B cell (primary cell): ENCODE measurements at regions not wholly inside any gene's neighbourhood (a gene's known extent, or its start where the extent isn't known, plus 50 kb on each side); places are given as distances from the start of the nearest gene placed in this dataset.

ENCODE experiments used
- EZH2 ChIP-seq: IDR thresholded peaks from 2 replicates; pipeline ENCODE4 v1.6.1; 2012; ENCODE audit warnings: borderline replicate concordance, low read depth, mild to moderate bottlenecking, moderate library complexity, low read length; ENCODE audit not compliant: insufficient read depth, poor library complexity, severe bottlenecking
- TF ChIP-seq, protein P1 (sequence below): fragments of 200-600 bp; IDR thresholded peaks from one replicate; pipeline ENCODE4 v1.8.0; 2022; ENCODE audit warnings: antibody characterized with exemption, mild to moderate bottlenecking

DNA sequence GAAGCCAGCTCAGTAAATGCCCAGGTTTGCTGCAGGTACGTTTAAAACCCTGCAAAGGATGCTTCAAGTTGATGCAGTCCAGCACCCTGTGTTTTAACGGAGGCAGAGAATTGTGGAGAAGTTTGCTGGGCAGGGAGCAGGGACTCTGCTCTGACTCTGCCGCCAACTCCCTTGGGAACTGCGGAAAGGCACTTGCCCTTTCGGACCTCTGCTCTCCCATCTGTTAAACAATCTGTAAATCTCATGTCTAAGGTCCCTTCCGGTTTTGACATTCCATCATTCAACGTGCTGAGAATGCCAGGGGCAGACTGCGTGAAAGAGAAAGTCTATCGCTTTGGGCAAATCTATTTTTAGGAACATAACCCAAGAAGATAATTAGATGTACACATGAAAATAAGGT is 184.5 kb downstream of the OPA1 start:
- TF ChIP-seq EZH2 = no peak
- TF ChIP-seq, protein P1, sequence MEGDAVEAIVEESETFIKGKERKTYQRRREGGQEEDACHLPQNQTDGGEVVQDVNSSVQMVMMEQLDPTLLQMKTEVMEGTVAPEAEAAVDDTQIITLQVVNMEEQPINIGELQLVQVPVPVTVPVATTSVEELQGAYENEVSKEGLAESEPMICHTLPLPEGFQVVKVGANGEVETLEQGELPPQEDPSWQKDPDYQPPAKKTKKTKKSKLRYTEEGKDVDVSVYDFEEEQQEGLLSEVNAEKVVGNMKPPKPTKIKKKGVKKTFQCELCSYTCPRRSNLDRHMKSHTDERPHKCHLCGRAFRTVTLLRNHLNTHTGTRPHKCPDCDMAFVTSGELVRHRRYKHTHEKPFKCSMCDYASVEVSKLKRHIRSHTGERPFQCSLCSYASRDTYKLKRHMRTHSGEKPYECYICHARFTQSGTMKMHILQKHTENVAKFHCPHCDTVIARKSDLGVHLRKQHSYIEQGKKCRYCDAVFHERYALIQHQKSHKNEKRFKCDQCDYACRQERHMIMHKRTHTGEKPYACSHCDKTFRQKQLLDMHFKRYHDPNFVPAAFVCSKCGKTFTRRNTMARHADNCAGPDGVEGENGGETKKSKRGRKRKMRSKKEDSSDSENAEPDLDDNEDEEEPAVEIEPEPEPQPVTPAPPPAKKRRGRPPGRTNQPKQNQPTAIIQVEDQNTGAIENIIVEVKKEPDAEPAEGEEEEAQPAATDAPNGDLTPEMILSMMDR = no peak
